Germinal center (tissue), 1 donor: ENCODE measurements at regions not wholly inside any gene's neighbourhood (a gene's known extent, or its start where the extent isn't known, plus 50 kb on each side); places are given as distances from the start of the nearest gene placed in this dataset.
"Not testable (repeated sequence)": the region's sequence is repeated elsewhere in the genome, so short reads cannot be mapped to it uniquely, and the experiment has no call there.

Source experiments
- DNase-seq: peaks from one replicate; pipeline ENCODE4 v3.0.0; 2012; ENCODE audit warnings: mixed read lengths, low spot score

GRCh38 chr4:18767921-18768320 is 746.4 kb upstream of the LCORL start:
- no peak for DNase-seq

GRCh38 chr4:18756671-18757070 is 735.1 kb upstream of the LCORL start:
- no peak for DNase-seq

DNA sequence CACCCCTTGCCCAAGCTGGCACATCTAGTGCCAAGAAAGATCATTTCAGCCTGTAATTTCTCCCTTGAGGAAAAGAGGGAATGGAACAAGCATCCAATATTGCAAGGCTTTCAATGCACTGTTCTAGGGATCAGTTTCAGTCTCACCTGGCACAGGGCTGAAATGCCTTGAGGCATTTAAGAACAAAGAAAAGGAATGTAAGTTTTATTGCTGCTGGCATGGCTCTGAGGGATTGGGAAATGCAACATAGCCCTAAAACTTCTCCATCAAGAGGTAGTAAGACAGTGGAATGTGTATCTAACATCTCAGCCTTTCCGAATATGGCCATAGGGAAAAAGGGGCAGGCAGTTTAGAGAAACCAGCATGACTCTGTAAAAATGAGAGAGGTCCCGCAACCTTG is 732.6 kb upstream of the LCORL start:
- DNase-seq: no peak

DNA sequence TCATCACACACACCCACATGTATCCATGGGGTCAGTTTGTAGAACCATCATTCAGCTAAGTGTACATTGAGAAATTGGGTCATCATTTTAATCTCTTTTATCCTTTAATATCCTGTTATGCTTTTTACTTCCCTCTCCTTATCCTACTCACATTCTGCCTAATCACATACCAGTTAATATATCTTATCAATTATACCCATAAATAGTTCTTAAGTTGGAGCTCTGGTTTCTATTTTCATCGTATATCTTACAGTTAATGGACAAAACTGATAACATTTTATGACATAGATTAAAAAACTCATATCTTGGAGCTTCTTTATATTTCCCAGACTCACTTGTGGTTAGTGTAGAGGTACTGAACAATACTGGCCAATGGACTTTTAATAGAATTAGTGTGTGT is 729.5 kb upstream of the LCORL start:
- DNase-seq: no peak

DNA sequence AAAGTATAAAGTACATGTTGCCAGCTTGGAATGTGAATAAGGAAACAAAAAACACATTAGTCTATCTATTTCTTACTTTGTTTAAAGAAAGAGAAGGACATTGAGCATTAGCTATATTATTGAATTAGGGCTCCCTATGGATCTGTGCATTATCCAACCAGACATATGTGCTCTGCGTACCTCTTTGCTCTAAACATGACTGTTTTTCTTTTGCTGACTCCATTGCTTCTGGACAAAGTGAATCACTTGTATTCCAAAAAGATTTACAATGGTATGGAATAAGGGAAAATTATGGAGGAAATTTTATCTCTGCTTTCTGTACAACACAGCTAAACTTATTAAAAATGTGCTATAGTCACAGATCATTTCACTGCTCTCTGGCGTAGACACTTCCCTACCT is 727.8 kb upstream of the LCORL start:
- no peak for DNase-seq

- DNase-seq: no peak
Observed at GRCh38 chr4:18736551-18736950, 715.0 kb upstream of the LCORL start.

DNA sequence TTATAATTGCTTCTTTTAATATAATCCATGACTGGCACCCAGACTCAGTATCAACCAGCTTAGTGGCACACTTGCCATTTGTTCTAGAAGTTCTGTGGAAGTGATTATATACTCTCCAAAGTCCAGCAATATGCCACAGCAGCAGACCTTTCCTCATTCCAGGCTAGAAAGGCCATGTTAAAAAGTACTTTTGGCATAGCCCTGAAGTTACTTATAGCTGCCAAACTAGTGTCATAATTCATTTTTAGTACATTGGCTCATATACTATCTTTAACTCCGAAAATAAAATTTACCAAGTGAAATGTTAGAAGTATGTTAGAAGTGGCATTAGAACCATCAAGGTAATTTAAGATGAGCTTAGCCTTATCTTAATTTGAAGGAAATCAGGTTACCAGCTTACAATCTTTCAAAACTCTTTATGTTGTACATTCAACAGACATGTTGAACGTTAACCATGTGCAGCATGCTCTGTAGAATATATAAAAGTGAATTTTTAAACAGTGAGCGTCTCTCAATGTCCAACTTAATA is 714.2 kb upstream of the LCORL start:
- no peak for DNase-seq

GRCh38 chr4:18734405-18734804 is 712.9 kb upstream of the LCORL start:
- DNase-seq: no peak

GRCh38 chr4:18733961-18734360 is 712.4 kb upstream of the LCORL start:
- no peak for DNase-seq

GRCh38 chr4:18722748-18723191 is 701.2 kb upstream of the LCORL start:
- no peak for DNase-seq

DNA sequence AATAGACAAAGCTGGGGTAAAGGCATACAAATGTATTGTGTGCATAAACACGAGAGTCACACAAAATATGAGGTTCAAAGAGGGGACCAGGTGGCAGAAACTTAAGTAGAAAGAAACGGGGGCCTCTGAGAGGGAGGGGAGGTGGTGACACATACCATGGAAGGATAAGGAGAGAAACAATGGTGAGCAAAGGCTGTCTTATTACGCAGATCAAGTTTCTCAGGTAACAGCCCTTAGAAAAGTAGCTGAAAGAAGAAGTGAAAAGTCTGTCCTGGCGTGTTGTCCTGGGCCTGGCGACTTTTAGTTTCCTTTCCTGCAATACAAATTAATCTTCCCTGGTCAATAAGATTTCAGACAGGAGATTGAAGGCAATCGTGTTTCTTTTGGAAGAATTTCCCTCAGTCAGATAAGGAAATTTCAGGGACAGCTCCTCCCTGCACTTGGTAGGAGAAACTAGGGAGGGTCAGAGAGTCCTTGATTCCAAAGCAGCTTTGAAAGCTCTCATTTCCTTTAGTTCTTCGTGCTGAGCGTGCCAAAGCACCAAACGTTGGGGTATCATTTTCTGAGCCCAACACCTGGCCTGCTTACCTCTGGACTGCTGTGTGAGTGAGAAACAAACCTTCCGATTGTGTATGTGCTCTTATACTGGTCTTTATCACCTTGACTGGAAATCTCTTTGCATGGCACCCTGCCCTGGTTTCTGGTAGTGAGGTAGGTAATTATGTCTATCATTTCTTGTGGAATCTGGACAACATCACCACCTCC is 676.7 kb upstream of the LCORL start:
- DNase-seq: no peak

GRCh38 chr4:18695733-18696527 is 674.4 kb upstream of the LCORL start:
- no peak for DNase-seq

- DNase-seq: no peak
Observed at GRCh38 chr4:18691431-18692200, 670.1 kb upstream of the LCORL start.

- DNase-seq: no peak
Observed at GRCh38 chr4:18690291-18690955, 668.9 kb upstream of the LCORL start.

DNA sequence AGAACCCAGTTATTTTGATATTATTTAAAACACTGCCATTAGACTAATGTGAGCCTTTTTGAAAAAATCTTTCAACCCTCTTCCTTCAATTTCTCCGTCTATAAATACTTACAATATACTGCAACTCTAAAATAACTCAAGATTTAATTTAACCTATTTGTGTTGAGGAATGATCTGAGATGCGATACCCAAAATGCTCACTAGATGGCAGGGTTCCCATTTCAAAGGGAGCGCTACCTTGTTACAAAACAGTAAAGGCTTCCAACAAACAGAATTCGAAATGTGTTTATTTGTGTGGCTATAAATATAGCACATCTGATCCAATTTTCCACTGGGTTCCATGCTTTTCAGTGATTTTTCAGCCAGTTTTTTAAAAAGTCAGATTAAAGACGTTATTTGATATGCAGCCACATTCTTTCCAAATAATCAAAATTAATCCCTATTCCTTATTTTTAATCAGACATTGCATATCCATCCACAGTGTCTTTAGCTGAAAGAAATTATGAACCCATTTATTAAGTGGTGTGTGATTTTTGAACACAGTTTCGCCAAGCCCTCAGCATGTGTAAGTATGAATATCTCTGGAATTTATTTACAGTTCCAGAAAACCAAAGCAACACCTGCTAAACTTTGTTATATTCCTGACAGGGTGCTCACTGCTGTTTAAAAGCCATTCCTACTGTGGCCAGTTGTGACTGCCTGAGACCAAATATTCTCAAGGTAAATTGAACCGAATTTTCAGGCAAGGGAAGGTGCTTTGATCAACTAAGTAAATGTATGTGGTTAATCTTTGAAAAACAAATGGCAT is 668.0 kb upstream of the LCORL start:
- DNase-seq: peak; percentile 8

GRCh38 chr4:18688351-18688750 is 666.8 kb upstream of the LCORL start:
- not testable (repeated sequence) for DNase-seq

DNA sequence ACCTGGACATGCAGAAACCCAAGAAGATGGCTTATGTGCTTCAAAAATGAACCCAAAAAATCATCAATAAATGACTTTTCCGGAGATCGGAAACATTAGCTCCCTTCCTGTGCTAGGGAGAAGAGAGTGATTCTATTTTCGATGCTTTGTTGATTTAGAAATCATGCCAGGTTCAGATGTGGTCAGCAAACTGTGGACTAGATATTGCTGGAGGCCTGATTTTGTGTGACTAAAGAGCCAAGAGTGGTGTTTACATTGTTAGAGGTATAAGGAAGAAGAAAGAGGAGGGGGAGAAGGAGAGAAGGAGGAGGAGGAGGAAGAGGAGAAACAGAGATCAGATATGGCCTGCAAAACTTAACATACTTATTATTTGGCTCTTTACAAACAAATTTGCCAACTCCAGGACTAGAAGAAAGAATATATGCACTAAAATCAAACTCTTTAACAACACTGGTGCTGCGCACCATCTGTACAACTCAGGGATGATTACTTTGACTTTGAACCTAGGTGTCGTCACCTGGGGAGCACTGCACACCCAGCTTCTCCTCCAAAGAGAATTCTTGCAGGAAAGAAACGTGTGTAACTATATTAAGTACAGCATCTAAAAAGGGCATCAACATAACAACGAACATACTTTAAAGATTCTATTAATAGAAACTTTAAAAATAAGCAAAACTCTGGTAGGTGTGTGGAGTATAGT is 664.9 kb upstream of the LCORL start:
- DNase-seq: no peak

DNA sequence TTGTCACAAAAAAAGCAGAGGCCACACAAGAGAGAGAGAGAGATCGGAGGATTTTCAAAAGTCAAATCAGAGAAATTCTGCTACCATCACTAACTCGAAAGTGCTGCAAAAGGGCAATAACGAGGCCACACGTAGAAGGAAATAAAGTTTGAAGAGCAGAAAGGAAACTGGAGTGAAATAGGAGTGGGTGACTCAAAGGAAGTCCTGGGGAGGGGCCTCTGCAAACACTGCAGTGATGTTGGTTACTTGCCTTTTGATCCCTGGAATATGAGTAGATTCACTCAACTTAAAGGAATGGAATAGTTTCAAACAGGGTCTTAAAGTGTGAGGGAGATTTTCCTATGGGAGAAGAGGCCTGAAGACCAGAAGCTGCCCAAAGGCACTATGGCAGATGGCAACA is 663.4 kb upstream of the LCORL start:
- DNase-seq: no peak

GRCh38 chr4:18676526-18676915 is 655.0 kb upstream of the LCORL start:
- DNase-seq: no peak
